Inferior parietal cortex (tissue), 1 donor: ENCODE measurements at regions not wholly inside any gene's neighbourhood (a gene's known extent, or its start where the extent isn't known, plus 50 kb on each side); places are given as distances from the start of the nearest gene placed in this dataset.

ENCODE experiments used
- DNase-seq: peaks from one replicate; pipeline ENCODE4 v3.0.0-alpha.2; 2016; ENCODE audit errors: extremely low spot score

GRCh38 chr4:66704243-66704642 is 841.1 kb downstream of the CENPC start:
- DNase-seq, result no peak

GRCh38 chr4:66694739-66695138 is 850.6 kb downstream of the CENPC start:
- no peak for DNase-seq

DNA sequence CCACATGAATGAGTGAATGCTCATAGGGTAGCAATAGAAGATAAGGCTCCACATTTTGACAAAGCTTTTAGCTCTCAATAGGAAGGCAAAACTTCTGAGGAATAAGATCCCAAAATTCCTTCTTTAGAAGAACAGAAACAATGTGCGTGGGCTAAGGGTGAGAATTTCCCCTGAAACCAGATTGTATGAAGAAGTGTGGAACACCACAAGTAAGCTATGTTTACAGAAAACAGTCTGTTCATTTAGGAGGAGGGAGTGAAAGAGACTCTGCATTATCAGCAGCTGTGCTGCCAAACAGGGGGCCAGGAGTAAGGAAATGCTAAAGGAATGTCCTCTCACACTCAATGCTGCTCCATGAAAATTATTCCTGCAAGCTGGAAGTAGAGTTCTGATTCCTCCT is 851.6 kb downstream of the CENPC start:
- DNase-seq, result peak; percentile 47

DNA sequence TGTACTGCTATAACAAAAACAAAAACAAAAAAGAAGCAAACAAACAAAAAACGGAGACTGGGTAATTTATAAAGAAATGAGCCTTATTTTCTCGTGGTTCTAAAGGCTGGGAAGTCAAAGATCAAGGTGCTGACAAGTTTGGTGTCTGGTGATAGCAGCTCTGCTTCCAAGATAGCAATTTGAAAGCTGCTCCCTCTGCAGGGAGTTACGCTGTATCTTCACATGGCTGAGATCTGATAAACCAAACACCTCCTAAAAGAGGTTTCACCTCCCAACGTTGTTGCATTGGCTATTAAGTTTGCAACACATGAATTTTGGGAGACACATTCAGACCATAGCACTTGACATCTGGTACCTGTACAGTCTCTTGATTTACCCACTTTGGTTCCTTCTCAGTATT is 854.2 kb downstream of the CENPC start:
- no peak for DNase-seq

DNA sequence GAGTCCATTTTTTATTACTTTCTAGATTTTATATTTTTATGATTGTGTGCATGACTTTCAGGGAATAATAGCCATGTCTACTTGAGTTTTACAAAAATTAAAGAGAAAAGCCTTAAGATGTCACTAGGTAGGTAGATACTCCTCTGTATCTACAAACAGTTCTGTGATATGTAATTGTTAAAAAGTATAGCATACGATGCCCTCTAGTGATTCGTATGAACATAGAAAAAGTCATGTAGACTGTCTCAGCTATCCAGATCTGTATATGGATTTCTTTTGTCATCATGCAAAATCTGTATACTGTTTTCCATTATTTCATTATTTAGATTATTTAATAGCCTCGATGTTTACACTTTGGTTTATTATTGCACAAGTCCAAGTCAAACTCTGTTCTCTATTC is 856.6 kb downstream of the CENPC start:
- DNase-seq, result peak; percentile 23

DNA sequence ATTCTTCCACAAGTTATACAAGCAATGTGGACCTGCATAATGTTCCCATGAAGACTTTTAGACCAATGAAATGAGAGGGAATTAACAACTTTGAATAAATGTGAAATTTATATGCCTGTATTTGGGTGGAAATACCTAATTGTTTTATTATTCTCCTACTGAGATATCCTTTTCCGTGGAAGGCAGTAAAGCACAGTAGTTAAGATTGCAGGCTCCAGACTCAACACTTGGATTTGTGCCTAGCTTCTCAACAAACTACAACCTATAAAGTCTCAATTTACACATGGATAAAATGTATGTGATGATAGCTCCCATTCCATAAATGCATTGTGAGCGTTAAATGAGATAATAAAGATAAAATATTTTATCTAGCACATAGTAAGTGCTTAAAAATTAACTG is 857.8 kb downstream of the CENPC start:
- DNase-seq, result no peak

- DNase-seq, result no peak
These were observed 863.3 kb downstream of the CENPC start for GRCh38 chr4:66681962-66682361.

DNA sequence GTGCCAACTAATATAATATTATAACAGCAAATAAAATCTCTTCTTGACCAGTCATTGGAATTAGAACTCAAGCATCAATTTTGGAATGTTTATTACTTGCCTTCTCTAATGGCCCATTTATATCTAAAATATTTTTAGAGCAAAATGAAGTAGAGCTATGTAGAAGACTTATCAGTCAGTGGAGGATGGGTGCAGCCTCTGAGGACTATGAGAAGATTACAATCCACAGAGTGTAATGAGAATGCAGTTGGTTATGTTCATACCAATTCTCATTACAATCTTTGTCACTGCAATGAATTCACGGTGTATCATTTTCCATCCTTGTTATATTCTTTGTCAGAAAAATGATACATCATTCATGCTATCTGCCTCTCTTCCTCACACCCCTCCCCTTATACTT is 878.1 kb downstream of the CENPC start:
- no peak for DNase-seq

GRCh38 chr4:66662620-66663019 is 882.7 kb downstream of the CENPC start:
- no peak for DNase-seq

DNA sequence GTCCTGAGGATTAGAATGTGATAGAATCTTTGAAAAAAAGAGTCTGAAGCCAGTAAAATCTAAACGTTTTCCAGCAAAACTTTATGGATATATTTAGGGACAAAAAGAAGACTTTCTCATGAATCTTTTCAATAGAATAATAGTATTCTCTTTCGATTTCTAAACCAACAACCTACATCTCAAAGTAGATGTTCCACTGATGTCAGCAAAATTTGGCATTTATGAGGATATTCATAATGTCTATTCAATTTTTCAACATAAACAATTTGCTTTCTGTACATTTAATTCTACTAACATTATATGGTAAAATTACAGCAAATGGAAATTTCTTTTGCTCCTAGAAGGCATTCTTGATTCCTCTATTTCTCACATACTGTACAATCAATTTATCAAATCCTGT is 886.5 kb downstream of the CENPC start:
- DNase-seq, result no peak

- DNase-seq, result no peak
These were observed 889.8 kb downstream of the CENPC start for GRCh38 chr4:66655505-66655904.

DNA sequence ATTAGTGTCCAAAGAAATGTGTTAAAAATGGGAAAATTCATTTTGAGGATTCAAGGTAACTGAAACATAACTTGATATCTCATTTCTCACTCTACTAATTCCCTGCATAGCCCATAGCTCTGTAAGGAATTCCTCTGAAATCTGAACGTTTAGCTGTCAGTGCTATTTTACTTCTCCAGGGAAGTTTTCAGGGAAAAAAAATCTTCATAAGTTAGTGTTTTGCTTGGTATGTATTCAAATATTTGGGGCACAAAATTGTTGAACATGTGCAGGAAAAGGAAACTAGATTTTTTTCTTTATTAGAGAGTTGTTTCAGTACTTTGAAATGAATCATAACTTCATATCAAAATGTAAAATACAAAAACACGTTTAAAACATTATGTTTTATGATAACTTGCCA is 891.4 kb downstream of the CENPC start:
- DNase-seq, result no peak

DNA sequence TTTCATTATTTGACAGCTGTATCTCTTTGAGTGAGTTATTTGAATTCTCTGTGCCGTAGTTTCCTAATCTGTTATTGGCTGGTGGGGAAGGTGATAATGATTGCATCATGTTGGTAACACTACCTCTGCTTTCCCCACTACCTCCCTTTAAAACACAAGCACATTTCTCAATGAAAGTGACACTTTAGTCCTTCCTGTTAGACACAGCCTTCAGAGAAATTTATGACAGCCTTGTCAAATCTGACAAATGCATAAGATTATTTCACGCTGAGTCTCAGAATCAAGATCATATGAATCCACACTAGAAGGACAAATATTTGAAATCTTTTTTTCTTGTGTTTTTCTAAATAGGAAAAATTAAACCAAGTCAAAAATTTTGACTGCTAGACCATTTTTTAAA is 896.1 kb downstream of the CENPC start:
- DNase-seq, result no peak

GRCh38 chr4:66647926-66648325 is 897.4 kb downstream of the CENPC start:
- DNase-seq, result no peak

GRCh38 chr4:66647476-66647875 is 897.8 kb downstream of the CENPC start:
- no peak for DNase-seq

- DNase-seq, result peak; percentile 5
These were observed 904.9 kb downstream of the CENPC start for GRCh38 chr4:66640233-66640990.

- no peak for DNase-seq
These were observed 905.9 kb downstream of the CENPC start for GRCh38 chr4:66639361-66639760.

- DNase-seq, result no peak
These were observed 909.0 kb downstream of the CENPC start for GRCh38 chr4:66636349-66636748.

- no peak for DNase-seq
These were observed 911.8 kb downstream of the CENPC start for GRCh38 chr4:66633477-66633876.

GRCh38 chr4:66629927-66630326 is 915.4 kb downstream of the CENPC start:
- DNase-seq, result no peak

GRCh38 chr4:66628146-66628545 is 917.2 kb downstream of the CENPC start:
- DNase-seq, result no peak

DNA sequence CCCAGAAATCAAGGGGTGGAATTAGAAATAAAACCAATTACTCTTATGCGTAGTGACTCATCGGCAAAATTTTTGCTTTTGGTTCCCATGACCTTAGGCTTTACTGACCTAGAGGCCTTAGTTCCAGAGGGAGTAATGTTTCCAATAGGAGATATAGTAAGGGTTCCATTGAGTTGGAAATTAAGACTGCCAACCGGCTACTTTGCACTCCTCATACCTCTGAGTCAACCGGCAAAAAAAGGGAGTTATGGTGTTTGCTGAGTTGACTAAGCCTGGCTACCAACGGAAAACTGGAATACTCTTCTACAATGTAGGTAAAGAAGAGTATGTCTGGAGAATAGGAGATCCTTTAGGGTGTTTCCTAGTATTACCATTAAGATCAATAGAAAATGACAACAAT is 919.8 kb downstream of the CENPC start:
- no peak for DNase-seq

GRCh38 chr4:66613591-66613990 is 931.7 kb downstream of the CENPC start:
- DNase-seq, result no peak

DNA sequence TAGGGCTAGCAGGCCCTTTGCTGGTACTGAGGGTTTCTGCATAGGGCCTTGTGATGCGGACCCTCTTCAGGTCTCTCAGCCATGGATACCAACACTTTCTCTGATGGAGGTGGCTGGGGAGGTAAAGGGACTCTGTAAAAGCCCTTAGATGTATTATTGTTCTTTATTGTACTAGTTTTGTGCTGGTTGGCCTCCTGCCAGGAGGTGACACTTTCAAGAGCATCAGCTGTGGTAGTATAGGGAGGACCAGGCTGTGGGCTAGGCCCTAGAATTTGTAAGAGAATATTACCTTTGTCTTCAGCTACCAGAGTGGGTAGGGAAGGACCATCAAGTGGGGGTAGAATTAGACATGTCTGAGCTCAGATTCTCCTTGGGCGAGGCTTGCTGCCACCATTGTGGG is 936.3 kb downstream of the CENPC start:
- no peak for DNase-seq
